Fibroblast of lung (primary cell): ENCODE measurements at regions not wholly inside any gene's neighbourhood (a gene's known extent, or its start where the extent isn't known, plus 50 kb on each side); places are given as distances from the start of the nearest gene placed in this dataset.

Experiments used
- CTCF ChIP-seq, 2 donors: IDR thresholded peaks in 1 of 2; conservative IDR thresholded peaks in 1 of 2; 1 replicate in 1 of 2; 2 replicates in 1 of 2; pipeline ENCODE4 v1.5.1; 2011 to 2012; ENCODE audit warnings: low read length in 2 of 2, control low read depth in 1 of 2, inconsistent platforms in 1 of 2, low read depth in 1 of 2, mild to moderate bottlenecking in 1 of 2
- EZH2 ChIP-seq: IDR thresholded peaks from 2 replicates; pipeline ENCODE4 v1.5.1; 2012; ENCODE audit warnings: low read length, control low read depth, mild to moderate bottlenecking; ENCODE audit errors: missing control alignments

GRCh38 chr2:194004590-194005206, 1652.3 kb upstream of the SLC39A10 start:
- no peak for TF ChIP-seq CTCF (conservative IDR thresholded peaks at IDR 0.05 in 1 of 2, IDR thresholded peaks at IDR 0.05 in 1 of 2; ENCODE audit: low read depth in 1 of 2, low read length in 2 of 2)
- no peak for TF ChIP-seq EZH2
